GM12874 (cell line): ENCODE measurements at regions not wholly inside any gene's neighbourhood (a gene's known extent, or its start where the extent isn't known, plus 50 kb on each side); places are given as distances from the start of the nearest gene placed in this dataset.

Experiments
- TF ChIP-seq, protein P1 (sequence below): IDR thresholded peaks from 2 replicates; pipeline ENCODE4 v1.5.1; 2011; ENCODE audit warnings: low read depth, mild to moderate bottlenecking, control low read depth, low read length, moderate library complexity; ENCODE audit not compliant: insufficient read depth

DNA sequence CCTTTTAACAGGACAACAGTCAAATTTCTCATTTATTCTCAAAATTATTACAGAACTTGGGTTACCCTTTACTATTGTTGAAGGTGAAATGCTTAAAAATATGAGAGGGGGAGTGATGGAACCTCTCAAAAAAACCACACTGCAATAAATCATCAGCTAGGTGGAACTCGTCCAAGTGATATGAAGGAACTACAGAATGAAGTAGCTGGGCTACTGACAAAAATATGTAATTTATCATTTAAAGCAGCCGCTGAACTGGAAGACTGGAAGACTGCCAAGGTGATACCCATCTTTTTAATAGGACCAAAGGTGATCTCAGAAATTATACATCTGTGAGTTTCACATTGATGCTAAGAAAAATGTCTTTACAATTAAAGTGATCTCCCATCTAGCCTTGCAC lies 597.7 kb upstream of the TENM3 start:
- TF ChIP-seq, protein P1, sequence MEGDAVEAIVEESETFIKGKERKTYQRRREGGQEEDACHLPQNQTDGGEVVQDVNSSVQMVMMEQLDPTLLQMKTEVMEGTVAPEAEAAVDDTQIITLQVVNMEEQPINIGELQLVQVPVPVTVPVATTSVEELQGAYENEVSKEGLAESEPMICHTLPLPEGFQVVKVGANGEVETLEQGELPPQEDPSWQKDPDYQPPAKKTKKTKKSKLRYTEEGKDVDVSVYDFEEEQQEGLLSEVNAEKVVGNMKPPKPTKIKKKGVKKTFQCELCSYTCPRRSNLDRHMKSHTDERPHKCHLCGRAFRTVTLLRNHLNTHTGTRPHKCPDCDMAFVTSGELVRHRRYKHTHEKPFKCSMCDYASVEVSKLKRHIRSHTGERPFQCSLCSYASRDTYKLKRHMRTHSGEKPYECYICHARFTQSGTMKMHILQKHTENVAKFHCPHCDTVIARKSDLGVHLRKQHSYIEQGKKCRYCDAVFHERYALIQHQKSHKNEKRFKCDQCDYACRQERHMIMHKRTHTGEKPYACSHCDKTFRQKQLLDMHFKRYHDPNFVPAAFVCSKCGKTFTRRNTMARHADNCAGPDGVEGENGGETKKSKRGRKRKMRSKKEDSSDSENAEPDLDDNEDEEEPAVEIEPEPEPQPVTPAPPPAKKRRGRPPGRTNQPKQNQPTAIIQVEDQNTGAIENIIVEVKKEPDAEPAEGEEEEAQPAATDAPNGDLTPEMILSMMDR: no peak

DNA sequence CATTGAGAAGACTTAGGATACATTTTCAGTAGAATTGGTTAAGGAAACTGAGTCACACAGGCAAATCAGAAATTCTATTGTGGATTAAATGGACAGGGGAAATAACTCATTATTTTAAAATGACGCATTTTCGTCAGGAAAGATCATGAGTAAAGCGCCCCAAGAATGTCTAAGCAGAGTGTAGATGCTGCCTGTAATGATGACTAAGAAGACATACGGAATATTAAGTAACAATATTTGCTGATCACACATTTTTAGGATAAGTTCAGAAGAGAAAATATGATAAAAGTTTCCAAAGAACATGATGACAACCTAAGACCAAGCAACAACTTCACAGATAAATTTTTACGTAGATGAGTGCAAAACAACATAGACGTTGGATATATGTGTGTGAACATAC lies 596.3 kb upstream of the TENM3 start:
- TF ChIP-seq, protein P1: no peak

DNA sequence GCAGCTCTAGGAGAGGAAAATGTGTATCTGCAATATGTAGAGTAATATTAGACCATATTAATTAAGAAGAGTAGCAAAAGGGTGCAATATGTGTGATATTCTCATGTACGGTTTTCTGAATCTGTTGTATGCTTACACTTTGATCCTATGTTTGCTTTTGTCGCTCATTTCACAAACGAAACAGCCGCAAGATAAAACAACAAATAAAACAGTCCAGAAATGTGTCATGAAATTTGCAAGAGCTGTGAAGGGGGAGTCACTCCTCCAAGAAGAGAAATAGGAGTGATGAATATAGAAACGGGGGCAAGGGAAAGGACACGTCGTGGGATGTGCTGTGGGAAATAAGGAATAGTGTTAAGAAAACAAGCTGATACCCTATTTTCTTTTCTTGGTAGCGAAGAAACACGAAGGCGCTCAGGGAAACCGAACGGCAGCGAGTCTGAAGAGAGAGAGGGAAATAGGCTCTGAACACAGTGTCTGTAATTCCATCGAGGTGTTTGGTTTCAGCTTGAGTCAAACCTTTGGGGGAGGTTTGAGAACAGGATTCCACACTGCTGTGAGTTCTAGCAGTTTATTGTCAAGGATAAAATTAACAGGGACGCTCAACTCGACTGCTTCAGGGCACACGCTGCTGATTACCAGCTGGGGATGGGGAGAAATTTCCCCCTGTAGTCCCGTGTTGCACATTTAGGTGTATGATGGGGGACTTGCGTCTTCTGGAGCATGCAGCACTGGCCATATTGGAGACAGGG lies 595.6 kb upstream of the TENM3 start:
- TF ChIP-seq, protein P1: no peak

DNA sequence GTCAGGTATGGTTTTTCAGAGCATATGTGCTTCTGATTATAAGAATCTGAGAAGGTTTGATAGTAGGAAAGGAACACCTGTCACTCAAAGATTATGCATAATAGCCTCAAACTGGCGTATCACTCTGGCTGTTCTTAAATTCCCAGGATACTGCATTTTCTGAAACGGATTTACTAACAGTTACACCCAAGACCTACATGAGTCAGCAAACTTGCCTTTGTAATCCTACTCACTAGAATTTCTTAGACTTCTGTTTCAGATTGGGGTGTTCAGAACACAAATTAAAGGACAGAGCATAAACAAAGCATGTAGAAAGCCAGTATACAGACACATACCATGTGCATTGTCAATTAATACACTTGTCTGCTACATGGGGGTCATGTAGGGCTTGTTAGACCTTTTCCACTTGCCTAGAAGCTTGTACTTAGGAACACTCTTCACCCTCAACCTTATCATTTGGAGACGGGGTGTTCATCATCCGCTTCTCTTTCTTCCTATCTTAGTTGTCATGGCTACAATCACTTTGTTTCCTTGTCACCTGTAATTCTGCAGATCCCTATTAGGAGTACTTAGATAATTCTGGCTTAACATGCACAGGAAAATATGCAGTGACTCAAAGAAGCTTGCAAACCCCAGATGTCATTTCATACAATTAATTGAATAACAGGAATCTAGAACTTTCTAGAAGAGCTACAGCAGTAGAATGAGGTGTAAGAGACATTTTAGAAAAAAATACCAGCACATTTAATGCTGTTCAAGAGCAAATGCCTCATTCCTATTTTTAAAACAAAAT lies 593.0 kb upstream of the TENM3 start:
- TF ChIP-seq, protein P1: no peak

DNA sequence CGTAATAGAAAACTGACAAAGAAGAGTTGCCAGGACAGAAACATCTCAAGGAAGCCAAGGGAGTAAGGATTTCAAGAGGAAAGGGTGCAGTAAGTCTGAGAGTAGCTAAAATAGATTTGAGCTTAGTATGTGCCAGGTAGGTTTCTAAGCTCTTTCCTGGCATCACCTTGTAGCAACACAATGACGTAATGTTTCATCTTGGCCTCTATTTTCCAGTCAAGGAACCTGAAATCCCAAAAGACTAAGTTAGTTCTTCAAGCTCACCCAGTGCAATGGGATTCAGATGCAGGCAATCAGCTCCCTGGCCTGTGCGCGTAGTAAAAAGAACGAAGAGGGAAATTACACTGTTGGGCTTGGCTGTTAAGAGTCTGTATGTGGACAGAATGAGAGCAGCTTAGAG lies 586.5 kb upstream of the TENM3 start:
- TF ChIP-seq, protein P1: no peak

DNA sequence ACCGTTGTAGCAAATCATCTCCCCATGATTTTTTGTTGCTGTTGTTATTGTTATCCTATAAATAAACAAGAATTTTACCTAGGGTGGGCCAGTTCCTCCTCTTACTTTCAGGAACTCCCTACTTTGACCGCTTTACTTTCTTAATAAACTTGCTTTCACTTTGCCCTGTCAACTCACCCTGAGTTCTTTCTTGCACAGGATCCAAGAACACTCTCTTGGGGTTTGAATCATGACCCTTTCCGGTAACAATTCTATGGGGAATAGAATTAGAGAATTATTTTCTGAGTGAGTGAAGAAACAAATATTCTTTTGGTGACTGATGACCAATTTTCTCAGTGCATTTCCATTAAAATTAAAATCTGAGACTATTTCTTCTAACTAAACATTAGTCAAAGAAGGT lies 584.0 kb upstream of the TENM3 start:
- TF ChIP-seq, protein P1: no peak

DNA sequence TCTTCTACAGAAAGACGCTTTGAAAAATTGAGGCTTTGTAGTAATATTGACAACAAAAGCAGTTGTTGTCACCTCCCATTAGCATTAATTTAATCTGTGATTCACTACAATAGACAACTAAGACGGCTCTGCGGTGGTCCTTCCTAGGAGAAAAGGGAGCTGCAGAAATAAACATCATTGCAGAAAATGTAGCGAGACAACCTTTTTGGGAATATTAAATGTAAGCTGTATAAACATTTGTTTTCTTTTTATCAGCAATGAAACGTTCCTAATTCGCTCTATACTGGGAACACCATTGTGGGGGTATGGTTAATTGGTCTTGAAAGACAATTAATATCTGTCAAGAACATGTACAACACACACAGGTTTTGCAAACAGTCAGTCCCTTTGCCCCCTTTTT lies 583.3 kb upstream of the TENM3 start:
- TF ChIP-seq, protein P1: no peak
